Vagina (tissue), 2 donors: ENCODE measurements at regions not wholly inside any gene's neighbourhood (a gene's known extent, or its start where the extent isn't known, plus 50 kb on each side); places are given as distances from the start of the nearest gene placed in this dataset.

Experiments used
- POLR2A ChIP-seq, 2 donors: fragments of 450-650 bp; IDR thresholded peaks; one replicate each; pipeline ENCODE4 v1.6.1; 2017; ENCODE audit warnings: antibody characterized with exemption in 2 of 2, mild to moderate bottlenecking in 2 of 2, moderate library complexity in 2 of 2
- TF ChIP-seq, protein P1 (sequence below), 3 experiments: fragments of 450-650 bp in 2 of 3; fragments of 200-600 bp in 1 of 3; sonication (generic) in 1 of 3; IDR thresholded peaks; one replicate each; pipeline ENCODE4 v1.5.1; 2017 to 2019; ENCODE audit warnings: antibody characterized with exemption in 3 of 3, mild to moderate bottlenecking in 2 of 3, moderate library complexity in 2 of 3

DNA sequence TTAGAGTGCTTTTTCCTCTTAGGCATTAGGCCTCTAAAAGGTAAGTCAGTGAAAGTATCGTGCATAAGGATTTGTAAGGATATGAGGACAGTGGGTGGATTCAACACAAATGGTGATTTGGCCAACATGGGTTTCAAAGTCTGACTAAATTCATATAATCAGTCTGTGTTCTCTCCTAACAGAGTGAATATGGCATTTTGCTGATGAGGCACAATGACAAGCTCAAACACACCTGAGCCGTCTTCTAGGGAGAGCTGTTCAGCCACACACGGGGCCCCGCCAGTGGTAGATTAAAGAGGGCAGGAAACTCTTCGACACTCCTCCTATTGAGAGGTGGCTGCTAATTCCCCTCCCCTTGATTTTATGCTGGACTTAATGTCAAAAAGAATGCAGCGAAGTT lies 59.5 kb upstream of the PROKR2 start:
- TF ChIP-seq, protein P1, sequence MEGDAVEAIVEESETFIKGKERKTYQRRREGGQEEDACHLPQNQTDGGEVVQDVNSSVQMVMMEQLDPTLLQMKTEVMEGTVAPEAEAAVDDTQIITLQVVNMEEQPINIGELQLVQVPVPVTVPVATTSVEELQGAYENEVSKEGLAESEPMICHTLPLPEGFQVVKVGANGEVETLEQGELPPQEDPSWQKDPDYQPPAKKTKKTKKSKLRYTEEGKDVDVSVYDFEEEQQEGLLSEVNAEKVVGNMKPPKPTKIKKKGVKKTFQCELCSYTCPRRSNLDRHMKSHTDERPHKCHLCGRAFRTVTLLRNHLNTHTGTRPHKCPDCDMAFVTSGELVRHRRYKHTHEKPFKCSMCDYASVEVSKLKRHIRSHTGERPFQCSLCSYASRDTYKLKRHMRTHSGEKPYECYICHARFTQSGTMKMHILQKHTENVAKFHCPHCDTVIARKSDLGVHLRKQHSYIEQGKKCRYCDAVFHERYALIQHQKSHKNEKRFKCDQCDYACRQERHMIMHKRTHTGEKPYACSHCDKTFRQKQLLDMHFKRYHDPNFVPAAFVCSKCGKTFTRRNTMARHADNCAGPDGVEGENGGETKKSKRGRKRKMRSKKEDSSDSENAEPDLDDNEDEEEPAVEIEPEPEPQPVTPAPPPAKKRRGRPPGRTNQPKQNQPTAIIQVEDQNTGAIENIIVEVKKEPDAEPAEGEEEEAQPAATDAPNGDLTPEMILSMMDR (IDR thresholded peaks at IDR 0.05) = no peak
- TF ChIP-seq POLR2A (IDR thresholded peaks at IDR 0.05) = no peak
